ENCODE measurements at regions not wholly inside any gene's neighbourhood (a gene's known extent, or its start where the extent isn't known, plus 50 kb on each side); places are given as distances from the start of the nearest gene placed in this dataset.

DNA sequence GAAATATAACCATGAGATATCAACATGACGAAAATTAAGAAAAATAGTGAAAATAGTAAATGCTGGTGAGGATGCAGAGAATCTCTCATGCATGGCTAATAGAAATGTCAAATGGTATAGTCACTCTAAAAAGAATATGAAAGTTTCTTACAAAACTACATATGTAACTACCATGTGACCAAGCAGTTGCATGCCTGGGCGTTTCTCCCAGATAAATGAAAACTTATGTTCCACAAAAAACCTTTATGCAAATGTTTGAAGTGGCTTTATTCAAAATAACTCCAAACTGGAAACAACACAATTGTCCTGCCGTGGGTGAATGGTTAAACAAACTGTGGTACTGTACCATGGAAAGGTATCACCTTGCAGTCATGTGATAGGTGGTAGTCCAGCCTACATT, 112.4 kb downstream of the HDGFL1 start:
- CTCF ChIA-PET = no interaction called here
- intact Hi-C loops (cut with micrococcal nuclease) = no loop called here

More for the DNA sequence above, 112.4 kb downstream of the HDGFL1 start:
- RAD21 ChIA-PET (ENCODE audit: low non-redundant PET in 1 of 2, low total read pairs in 2 of 2, uncharacterized antibody in 2 of 2, unreplicated experiment in 2 of 2) = no interaction called here
- POLR2A ChIA-PET = interaction anchor here (1.6 kb wide), 1 partner anchor 11 kb away, joined by 3 read pairs; no protein-coding TSS in a partner anchor
- ATAC-seq (no peak), DNase-seq (ENCODE audit: low read depth, low spot score) (no peak)
- no TSS peak for BruUV-seq (replicated peaks)
- Histone ChIP-seq H3K4me2 (ENCODE audit: low read length) (no peak overlapping the region), H3K9me2 (ENCODE audit: insufficient read depth) (no peaks in the 10 kb centered on the region), H3K79me2 (ENCODE audit: insufficient read depth, low read length) (no peaks in the 10 kb centered on the region), H3K27ac (ENCODE audit: low read depth, low read length) (no peak overlapping the region), H4K20me1 (ENCODE audit: insufficient read depth) (no peaks in the 10 kb centered on the region), H3K36me3 (ENCODE audit: control insufficient read depth in 1 of 2, insufficient read depth in 2 of 2, low read length in 2 of 2) (no peaks in the 10 kb centered on the region), H3K27me3 (ENCODE audit: insufficient read depth, low read length) (no peaks in the 10 kb centered on the region), H3K4me1 (ENCODE audit: control insufficient read depth in 1 of 2, insufficient read depth in 2 of 2, low read length in 2 of 2) (no peaks in the 10 kb centered on the region), H2AFZ (ENCODE audit: low read depth, low read length, poor library complexity, severe bottlenecking) (no peak overlapping the region), H3K9me3 (ENCODE audit: control insufficient read depth in 1 of 2, insufficient read depth in 1 of 2, low read depth in 1 of 2, low read length in 2 of 2) (peaks cover 0 to 4% of the 10 kb centered on the region in 2 experiments; a peak in 1 of 4 replicates), H3K9ac (ENCODE audit: low read length) (no peak overlapping the region), H3K4me3 (replicated peaks in 1 of 2; ENCODE audit: low read depth in 1 of 2, low read length in 2 of 2) (no peak overlapping the region)
- TF ChIP-seq EZH2 (IDR thresholded peaks at IDR 0.05) = no peak
- no peak for TF ChIP-seq SP1 (IDR thresholded peaks at IDR 0.05; ENCODE audit: low read depth)
- TF ChIP-seq, protein P1, sequence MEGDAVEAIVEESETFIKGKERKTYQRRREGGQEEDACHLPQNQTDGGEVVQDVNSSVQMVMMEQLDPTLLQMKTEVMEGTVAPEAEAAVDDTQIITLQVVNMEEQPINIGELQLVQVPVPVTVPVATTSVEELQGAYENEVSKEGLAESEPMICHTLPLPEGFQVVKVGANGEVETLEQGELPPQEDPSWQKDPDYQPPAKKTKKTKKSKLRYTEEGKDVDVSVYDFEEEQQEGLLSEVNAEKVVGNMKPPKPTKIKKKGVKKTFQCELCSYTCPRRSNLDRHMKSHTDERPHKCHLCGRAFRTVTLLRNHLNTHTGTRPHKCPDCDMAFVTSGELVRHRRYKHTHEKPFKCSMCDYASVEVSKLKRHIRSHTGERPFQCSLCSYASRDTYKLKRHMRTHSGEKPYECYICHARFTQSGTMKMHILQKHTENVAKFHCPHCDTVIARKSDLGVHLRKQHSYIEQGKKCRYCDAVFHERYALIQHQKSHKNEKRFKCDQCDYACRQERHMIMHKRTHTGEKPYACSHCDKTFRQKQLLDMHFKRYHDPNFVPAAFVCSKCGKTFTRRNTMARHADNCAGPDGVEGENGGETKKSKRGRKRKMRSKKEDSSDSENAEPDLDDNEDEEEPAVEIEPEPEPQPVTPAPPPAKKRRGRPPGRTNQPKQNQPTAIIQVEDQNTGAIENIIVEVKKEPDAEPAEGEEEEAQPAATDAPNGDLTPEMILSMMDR (IDR thresholded peaks at IDR 0.05 in 2 of 3, conservative IDR thresholded peaks at IDR 0.05 in 1 of 3; ENCODE audit: borderline replicate concordance in 1 of 3, insufficient read depth in 1 of 3, low read depth in 2 of 3, low read length in 2 of 3) = no peak
- TF ChIP-seq SIN3A (IDR thresholded peaks at IDR 0.05; ENCODE audit: low read depth) = no peak
- TF ChIP-seq, protein P2, sequence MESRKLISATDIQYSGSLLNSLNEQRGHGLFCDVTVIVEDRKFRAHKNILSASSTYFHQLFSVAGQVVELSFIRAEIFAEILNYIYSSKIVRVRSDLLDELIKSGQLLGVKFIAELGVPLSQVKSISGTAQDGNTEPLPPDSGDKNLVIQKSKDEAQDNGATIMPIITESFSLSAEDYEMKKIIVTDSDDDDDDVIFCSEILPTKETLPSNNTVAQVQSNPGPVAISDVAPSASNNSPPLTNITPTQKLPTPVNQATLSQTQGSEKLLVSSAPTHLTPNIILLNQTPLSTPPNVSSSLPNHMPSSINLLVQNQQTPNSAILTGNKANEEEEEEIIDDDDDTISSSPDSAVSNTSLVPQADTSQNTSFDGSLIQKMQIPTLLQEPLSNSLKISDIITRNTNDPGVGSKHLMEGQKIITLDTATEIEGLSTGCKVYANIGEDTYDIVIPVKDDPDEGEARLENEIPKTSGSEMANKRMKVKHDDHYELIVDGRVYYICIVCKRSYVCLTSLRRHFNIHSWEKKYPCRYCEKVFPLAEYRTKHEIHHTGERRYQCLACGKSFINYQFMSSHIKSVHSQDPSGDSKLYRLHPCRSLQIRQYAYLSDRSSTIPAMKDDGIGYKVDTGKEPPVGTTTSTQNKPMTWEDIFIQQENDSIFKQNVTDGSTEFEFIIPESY (IDR thresholded peaks at IDR 0.05; ENCODE audit: extremely low read depth, insufficient replicate concordance, low read length) = no peak
